ENCODE measurements at regions not wholly inside any gene's neighbourhood (a gene's known extent, or its start where the extent isn't known, plus 50 kb on each side); places are given as distances from the start of the nearest gene placed in this dataset.

DNA sequence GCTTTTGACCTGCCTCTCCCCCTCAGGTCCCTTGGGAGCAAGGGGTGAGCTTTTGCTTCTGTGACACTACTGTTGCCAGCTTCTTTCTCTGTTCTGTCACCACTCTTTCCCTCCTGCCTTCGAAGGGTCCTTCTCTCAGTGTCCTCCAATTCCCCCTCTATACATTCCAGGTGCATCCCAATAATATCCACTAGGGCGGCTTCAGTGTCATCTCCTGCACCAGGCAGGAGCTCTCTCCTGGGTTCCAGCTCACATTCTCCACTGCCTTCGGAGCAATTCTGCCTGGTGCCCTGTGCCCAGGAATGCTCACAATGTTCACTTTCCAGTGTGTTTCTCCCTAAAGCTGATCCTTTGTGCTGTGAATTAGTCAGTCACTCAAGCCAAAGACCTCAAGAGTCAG lies 83.9 kb upstream of the CXCL14 start (continued):
- TF ChIP-seq, protein P1, sequence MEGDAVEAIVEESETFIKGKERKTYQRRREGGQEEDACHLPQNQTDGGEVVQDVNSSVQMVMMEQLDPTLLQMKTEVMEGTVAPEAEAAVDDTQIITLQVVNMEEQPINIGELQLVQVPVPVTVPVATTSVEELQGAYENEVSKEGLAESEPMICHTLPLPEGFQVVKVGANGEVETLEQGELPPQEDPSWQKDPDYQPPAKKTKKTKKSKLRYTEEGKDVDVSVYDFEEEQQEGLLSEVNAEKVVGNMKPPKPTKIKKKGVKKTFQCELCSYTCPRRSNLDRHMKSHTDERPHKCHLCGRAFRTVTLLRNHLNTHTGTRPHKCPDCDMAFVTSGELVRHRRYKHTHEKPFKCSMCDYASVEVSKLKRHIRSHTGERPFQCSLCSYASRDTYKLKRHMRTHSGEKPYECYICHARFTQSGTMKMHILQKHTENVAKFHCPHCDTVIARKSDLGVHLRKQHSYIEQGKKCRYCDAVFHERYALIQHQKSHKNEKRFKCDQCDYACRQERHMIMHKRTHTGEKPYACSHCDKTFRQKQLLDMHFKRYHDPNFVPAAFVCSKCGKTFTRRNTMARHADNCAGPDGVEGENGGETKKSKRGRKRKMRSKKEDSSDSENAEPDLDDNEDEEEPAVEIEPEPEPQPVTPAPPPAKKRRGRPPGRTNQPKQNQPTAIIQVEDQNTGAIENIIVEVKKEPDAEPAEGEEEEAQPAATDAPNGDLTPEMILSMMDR (IDR thresholded peaks at IDR 0.05; ENCODE audit: low read depth, low read length, missing input control) = no peak

DNA sequence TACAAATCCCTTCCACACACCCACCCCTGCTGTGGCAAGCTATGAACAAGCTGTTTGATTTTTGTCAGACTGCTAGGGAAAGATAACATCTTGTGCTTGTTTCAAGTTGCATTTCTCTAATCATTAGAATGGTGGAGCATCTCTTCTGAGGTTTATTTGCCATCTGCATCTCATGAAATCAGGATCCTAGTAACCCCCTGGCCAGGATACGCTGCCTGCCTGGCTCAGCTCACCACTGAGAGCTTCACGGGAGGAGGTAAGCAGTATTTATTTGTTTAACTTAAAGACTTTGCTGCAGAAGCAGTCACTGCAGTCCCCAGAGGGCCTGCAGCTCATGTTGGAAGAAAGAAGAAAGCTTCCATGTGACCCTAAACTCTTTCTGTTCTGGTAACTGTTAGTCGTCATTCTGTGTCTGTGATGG lies 83.3 kb upstream of the CXCL14 start:
- H3K27ac ChIP-seq (ENCODE audit: low read depth in 1 of 2, low read length in 2 of 2) = no peak overlapping the region
- peaks cover 0 to 8% (median 0%) of the 10 kb centered on the region in 4 donors for H3K9me3 ChIP-seq (ENCODE audit: control insufficient read depth in 4 of 4, low read length in 3 of 4)
- 80% methylated on average over 3 of the region's 3 CpGs for WGBS
- no peak overlapping the region for H3K9ac ChIP-seq (ENCODE audit: low read depth in 1 of 2, low read length in 2 of 2)
- H3K4me3 ChIP-seq (ENCODE audit: low read depth in 1 of 3, low read length in 3 of 3) = no peak overlapping the region
- TF ChIP-seq, protein P2, sequence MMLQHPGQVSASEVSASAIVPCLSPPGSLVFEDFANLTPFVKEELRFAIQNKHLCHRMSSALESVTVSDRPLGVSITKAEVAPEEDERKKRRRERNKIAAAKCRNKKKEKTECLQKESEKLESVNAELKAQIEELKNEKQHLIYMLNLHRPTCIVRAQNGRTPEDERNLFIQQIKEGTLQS (IDR thresholded peaks at IDR 0.05) = no peak
- TF ChIP-seq GABPA (IDR thresholded peaks at IDR 0.05 in 1 of 2, conservative IDR thresholded peaks at IDR 0.05 in 1 of 2) (no peak), JUND (IDR thresholded peaks at IDR 0.05) (no peak), HNF4A (conservative IDR thresholded peaks at IDR 0.05) (no peak), YY1 (IDR thresholded peaks at IDR 0.05) (no peak), RAD21 (IDR thresholded peaks at IDR 0.05) (no peak), SP1 (IDR thresholded peaks at IDR 0.05) (no peak), EGR1 (IDR thresholded peaks at IDR 0.05; ENCODE audit: low read depth in 2 of 2) (no peak), FOXA1 (IDR thresholded peaks at IDR 0.05) (no peak), TAF1 (conservative IDR thresholded peaks at IDR 0.05) (no peak)
- TF ChIP-seq, protein P3, sequence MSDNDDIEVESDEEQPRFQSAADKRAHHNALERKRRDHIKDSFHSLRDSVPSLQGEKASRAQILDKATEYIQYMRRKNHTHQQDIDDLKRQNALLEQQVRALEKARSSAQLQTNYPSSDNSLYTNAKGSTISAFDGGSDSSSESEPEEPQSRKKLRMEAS (IDR thresholded peaks at IDR 0.05) = no peak
- TF ChIP-seq, protein P4, sequence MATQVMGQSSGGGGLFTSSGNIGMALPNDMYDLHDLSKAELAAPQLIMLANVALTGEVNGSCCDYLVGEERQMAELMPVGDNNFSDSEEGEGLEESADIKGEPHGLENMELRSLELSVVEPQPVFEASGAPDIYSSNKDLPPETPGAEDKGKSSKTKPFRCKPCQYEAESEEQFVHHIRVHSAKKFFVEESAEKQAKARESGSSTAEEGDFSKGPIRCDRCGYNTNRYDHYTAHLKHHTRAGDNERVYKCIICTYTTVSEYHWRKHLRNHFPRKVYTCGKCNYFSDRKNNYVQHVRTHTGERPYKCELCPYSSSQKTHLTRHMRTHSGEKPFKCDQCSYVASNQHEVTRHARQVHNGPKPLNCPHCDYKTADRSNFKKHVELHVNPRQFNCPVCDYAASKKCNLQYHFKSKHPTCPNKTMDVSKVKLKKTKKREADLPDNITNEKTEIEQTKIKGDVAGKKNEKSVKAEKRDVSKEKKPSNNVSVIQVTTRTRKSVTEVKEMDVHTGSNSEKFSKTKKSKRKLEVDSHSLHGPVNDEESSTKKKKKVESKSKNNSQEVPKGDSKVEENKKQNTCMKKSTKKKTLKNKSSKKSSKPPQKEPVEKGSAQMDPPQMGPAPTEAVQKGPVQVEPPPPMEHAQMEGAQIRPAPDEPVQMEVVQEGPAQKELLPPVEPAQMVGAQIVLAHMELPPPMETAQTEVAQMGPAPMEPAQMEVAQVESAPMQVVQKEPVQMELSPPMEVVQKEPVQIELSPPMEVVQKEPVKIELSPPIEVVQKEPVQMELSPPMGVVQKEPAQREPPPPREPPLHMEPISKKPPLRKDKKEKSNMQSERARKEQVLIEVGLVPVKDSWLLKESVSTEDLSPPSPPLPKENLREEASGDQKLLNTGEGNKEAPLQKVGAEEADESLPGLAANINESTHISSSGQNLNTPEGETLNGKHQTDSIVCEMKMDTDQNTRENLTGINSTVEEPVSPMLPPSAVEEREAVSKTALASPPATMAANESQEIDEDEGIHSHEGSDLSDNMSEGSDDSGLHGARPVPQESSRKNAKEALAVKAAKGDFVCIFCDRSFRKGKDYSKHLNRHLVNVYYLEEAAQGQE (IDR thresholded peaks at IDR 0.05) = no peak
- TF ChIP-seq, protein P1 (IDR thresholded peaks at IDR 0.05; ENCODE audit: low read depth, low read length, missing input control) = no peak
- TF ChIP-seq, protein P5, sequence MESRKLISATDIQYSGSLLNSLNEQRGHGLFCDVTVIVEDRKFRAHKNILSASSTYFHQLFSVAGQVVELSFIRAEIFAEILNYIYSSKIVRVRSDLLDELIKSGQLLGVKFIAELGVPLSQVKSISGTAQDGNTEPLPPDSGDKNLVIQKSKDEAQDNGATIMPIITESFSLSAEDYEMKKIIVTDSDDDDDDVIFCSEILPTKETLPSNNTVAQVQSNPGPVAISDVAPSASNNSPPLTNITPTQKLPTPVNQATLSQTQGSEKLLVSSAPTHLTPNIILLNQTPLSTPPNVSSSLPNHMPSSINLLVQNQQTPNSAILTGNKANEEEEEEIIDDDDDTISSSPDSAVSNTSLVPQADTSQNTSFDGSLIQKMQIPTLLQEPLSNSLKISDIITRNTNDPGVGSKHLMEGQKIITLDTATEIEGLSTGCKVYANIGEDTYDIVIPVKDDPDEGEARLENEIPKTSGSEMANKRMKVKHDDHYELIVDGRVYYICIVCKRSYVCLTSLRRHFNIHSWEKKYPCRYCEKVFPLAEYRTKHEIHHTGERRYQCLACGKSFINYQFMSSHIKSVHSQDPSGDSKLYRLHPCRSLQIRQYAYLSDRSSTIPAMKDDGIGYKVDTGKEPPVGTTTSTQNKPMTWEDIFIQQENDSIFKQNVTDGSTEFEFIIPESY (IDR thresholded peaks at IDR 0.05) = no peak
- no peaks in the 10 kb centered on the region for H3K36me3 ChIP-seq (ENCODE audit: control insufficient read depth in 4 of 4, insufficient read depth in 3 of 4, low read depth in 1 of 4, low read length in 3 of 4)
- H3K27me3 ChIP-seq (ENCODE audit: control insufficient read depth in 4 of 4, insufficient read depth in 4 of 4, low read length in 3 of 4) = peaks cover 0 to 4% (median 0%) of the 10 kb centered on the region in 4 donors
- H3K4me1 ChIP-seq (ENCODE audit: control insufficient read depth in 4 of 4, insufficient read depth in 4 of 4, low read length in 3 of 4) = no peaks in the 10 kb centered on the region
- DNase-seq (ENCODE audit: low spot score) = no peak

All from liver (tissue), 8 donors.